PC-3 (cell line): ENCODE measurements at regions not wholly inside any gene's neighbourhood (a gene's known extent, or its start where the extent isn't known, plus 50 kb on each side); places are given as distances from the start of the nearest gene placed in this dataset.

Experiments
- EZH2 ChIP-seq: fragments of 300-600 bp; sonication (generic); IDR thresholded peaks from one replicate; pipeline ENCODE4 v1.6.1; 2017; ENCODE audit warnings: antibody characterized with exemption, mild to moderate bottlenecking, low read length; ENCODE audit not compliant: unreplicated experiment
- EZH2phosphoT487 ChIP-seq: fragments of 300-600 bp; sonication (generic); IDR thresholded peaks from 2 replicates; pipeline ENCODE4 v1.6.1; 2018; ENCODE audit warnings: mild to moderate bottlenecking, antibody characterized with exemption, low read length, borderline replicate concordance
- TF ChIP-seq, protein P1 (sequence below): fragments of 300-600 bp; sonication (generic); conservative IDR thresholded peaks from 2 replicates; pipeline ENCODE4 v1.5.1; 2017; ENCODE audit warnings: antibody characterized with exemption, low read depth, mild to moderate bottlenecking, low read length

DNA sequence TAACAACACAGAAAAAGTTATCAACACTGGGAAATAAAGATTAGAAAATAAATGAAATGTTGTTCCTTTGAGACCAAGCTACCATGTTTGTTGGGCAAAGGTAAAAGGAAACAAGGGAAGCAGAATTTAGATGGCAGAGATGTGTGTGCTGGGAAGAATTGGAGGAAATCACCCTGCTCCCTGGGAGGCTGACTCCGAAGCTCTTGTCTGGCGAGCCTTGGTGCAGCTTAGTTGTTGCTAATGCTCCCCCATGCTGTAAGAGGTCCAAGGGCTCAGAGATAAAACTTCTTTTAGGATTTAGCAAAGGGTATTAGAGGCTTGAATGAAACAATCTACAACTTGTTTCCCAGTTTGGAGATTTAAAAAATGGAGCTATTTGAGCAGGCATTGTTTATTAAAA is 123.8 kb upstream of the DDIT4L start:
- TF ChIP-seq, protein P1, sequence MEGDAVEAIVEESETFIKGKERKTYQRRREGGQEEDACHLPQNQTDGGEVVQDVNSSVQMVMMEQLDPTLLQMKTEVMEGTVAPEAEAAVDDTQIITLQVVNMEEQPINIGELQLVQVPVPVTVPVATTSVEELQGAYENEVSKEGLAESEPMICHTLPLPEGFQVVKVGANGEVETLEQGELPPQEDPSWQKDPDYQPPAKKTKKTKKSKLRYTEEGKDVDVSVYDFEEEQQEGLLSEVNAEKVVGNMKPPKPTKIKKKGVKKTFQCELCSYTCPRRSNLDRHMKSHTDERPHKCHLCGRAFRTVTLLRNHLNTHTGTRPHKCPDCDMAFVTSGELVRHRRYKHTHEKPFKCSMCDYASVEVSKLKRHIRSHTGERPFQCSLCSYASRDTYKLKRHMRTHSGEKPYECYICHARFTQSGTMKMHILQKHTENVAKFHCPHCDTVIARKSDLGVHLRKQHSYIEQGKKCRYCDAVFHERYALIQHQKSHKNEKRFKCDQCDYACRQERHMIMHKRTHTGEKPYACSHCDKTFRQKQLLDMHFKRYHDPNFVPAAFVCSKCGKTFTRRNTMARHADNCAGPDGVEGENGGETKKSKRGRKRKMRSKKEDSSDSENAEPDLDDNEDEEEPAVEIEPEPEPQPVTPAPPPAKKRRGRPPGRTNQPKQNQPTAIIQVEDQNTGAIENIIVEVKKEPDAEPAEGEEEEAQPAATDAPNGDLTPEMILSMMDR: no peak
- TF ChIP-seq EZH2phosphoT487: no peak
- TF ChIP-seq EZH2: no peak
